ENCODE measurements at regions not wholly inside any gene's neighbourhood (a gene's known extent, or its start where the extent isn't known, plus 50 kb on each side); places are given as distances from the start of the nearest gene placed in this dataset.

- FAIRE-seq = no peak
- WGBS (ENCODE audit: missing lambda C conversion rate) = 27% methylated on average over 1 of the region's 1 CpG
- TF ChIP-seq CBX8 (IDR thresholded peaks at IDR 0.05) (no peak), RAD21 (conservative IDR thresholded peaks at IDR 0.05 in 1 of 2, IDR thresholded peaks at IDR 0.05 in 1 of 2) (no peak), MYC (IDR thresholded peaks at IDR 0.05; ENCODE audit: borderline replicate concordance, low read length) (no peak), HES2 (IDR thresholded peaks at IDR 0.05) (no peak), SREBF2 (IDR thresholded peaks at IDR 0.05) (no peak), CEBPB (IDR thresholded peaks at IDR 0.05) (no peak), SMC3 (IDR thresholded peaks at IDR 0.05) (no peak), POLR2AphosphoS2 (conservative IDR thresholded peaks at IDR 0.05; ENCODE audit: low read length) (no peak), ZFP36 (IDR thresholded peaks at IDR 0.05; ENCODE audit: borderline replicate concordance, partially characterized antibody) (no peak), KDM1A (IDR thresholded peaks at IDR 0.05; ENCODE audit: low read depth) (no peak), FOSB (CRISPR knock-in tag; IDR thresholded peaks at IDR 0.05) (no peak), NPAS2 (CRISPR knock-in tag; IDR thresholded peaks at IDR 0.05; ENCODE audit: borderline replicate concordance) (no peak), RCOR1 (IDR thresholded peaks at IDR 0.05; ENCODE audit: low read depth, low read length) (no peak)
- TF ChIP-seq, protein P1, sequence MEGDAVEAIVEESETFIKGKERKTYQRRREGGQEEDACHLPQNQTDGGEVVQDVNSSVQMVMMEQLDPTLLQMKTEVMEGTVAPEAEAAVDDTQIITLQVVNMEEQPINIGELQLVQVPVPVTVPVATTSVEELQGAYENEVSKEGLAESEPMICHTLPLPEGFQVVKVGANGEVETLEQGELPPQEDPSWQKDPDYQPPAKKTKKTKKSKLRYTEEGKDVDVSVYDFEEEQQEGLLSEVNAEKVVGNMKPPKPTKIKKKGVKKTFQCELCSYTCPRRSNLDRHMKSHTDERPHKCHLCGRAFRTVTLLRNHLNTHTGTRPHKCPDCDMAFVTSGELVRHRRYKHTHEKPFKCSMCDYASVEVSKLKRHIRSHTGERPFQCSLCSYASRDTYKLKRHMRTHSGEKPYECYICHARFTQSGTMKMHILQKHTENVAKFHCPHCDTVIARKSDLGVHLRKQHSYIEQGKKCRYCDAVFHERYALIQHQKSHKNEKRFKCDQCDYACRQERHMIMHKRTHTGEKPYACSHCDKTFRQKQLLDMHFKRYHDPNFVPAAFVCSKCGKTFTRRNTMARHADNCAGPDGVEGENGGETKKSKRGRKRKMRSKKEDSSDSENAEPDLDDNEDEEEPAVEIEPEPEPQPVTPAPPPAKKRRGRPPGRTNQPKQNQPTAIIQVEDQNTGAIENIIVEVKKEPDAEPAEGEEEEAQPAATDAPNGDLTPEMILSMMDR (IDR thresholded peaks at IDR 0.05) = no peak
- TF ChIP-seq, protein P2, sequence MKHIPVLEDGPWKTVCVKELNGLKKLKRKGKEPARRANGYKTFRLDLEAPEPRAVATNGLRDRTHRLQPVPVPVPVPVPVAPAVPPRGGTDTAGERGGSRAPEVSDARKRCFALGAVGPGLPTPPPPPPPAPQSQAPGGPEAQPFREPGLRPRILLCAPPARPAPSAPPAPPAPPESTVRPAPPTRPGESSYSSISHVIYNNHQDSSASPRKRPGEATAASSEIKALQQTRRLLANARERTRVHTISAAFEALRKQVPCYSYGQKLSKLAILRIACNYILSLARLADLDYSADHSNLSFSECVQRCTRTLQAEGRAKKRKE (CRISPR knock-in tag; IDR thresholded peaks at IDR 0.05; ENCODE audit: low read depth) = no peak
- Histone ChIP-seq H3K4me1 (no peaks in the 10 kb centered on the region), H3K4me3 (no peak overlapping the region), H3K27ac (no peak overlapping the region), H3K4me2 (no peak overlapping the region), H3K9me3 (no peaks in the 10 kb centered on the region)
- ChIA-PET POLR2A (no interaction called here), CTCF (no interaction called here)
- DNase-seq (ENCODE audit: low read depth in 1 of 2, low spot score in 1 of 2) = no peak
- no peak for ATAC-seq
These were observed 760.7 kb upstream of the SLITRK6 start for GRCh38 chr13:86559901-86560300.

DNA sequence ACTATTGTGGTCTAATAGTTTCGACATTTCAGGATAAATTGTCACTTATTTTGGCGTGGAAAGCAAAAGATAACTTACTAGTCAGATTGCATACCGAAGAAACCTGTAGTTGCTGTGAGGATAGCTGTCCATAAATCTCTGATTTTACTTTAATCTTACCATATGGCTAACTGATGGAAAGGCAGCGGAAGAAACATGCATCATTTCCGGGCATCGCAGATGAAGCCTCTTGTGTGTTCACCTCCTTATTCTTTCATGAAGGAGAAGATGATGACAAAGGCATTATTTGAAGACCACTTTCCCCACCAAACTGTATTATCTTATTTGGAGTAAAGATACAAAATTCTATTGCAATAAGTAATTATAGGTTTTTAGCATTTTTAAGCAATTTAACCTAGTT lies 763.6 kb upstream of the SLITRK6 start:
- Histone ChIP-seq H3K9me3 (no peaks in the 10 kb centered on the region), H3K27ac (no peak overlapping the region), H3K4me2 (no peak overlapping the region), H3K4me1 (no peaks in the 10 kb centered on the region), H3K4me3 (no peak overlapping the region)
- no peak for FAIRE-seq
- ATAC-seq = no peak
- DNase-seq (ENCODE audit: low read depth in 1 of 2, low spot score in 1 of 2) = no peak
- WGBS (ENCODE audit: missing lambda C conversion rate) = 69% methylated on average over 6 of the region's 6 CpGs
- ChIA-PET CTCF (interaction anchor here (0.6 kb wide), 1 partner anchor 570 kb away, joined by 3 read pairs; no protein-coding TSS in a partner anchor), POLR2A (no interaction called here)
- TF ChIP-seq, protein P3, sequence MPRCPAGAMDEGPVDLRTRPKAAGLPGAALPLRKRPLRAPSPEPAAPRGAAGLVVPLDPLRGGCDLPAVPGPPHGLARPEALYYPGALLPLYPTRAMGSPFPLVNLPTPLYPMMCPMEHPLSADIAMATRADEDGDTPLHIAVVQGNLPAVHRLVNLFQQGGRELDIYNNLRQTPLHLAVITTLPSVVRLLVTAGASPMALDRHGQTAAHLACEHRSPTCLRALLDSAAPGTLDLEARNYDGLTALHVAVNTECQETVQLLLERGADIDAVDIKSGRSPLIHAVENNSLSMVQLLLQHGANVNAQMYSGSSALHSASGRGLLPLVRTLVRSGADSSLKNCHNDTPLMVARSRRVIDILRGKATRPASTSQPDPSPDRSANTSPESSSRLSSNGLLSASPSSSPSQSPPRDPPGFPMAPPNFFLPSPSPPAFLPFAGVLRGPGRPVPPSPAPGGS (IDR thresholded peaks at IDR 0.05) = no peak
- TF ChIP-seq ESRRA (IDR thresholded peaks at IDR 0.05; ENCODE audit: borderline replicate concordance, low read length) = no peak
- no peak for TF ChIP-seq POLR2AphosphoS2 (conservative IDR thresholded peaks at IDR 0.05; ENCODE audit: low read length)
- TF ChIP-seq, protein P4, sequence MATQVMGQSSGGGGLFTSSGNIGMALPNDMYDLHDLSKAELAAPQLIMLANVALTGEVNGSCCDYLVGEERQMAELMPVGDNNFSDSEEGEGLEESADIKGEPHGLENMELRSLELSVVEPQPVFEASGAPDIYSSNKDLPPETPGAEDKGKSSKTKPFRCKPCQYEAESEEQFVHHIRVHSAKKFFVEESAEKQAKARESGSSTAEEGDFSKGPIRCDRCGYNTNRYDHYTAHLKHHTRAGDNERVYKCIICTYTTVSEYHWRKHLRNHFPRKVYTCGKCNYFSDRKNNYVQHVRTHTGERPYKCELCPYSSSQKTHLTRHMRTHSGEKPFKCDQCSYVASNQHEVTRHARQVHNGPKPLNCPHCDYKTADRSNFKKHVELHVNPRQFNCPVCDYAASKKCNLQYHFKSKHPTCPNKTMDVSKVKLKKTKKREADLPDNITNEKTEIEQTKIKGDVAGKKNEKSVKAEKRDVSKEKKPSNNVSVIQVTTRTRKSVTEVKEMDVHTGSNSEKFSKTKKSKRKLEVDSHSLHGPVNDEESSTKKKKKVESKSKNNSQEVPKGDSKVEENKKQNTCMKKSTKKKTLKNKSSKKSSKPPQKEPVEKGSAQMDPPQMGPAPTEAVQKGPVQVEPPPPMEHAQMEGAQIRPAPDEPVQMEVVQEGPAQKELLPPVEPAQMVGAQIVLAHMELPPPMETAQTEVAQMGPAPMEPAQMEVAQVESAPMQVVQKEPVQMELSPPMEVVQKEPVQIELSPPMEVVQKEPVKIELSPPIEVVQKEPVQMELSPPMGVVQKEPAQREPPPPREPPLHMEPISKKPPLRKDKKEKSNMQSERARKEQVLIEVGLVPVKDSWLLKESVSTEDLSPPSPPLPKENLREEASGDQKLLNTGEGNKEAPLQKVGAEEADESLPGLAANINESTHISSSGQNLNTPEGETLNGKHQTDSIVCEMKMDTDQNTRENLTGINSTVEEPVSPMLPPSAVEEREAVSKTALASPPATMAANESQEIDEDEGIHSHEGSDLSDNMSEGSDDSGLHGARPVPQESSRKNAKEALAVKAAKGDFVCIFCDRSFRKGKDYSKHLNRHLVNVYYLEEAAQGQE (IDR thresholded peaks at IDR 0.05) = no peak
- TF ChIP-seq GATA3 (IDR thresholded peaks at IDR 0.05; ENCODE audit: borderline replicate concordance) = no peak
- TF ChIP-seq, protein P1 (IDR thresholded peaks at IDR 0.05) = no peak
- no peak for TF ChIP-seq MAZ (IDR thresholded peaks at IDR 0.05; ENCODE audit: borderline replicate concordance, low read depth, low read length)
- no peak for TF ChIP-seq CHD2 (IDR thresholded peaks at IDR 0.05; ENCODE audit: low read length, partially characterized antibody)
- no peak for TF ChIP-seq HOXB13 (CRISPR knock-in tag; IDR thresholded peaks at IDR 0.05; ENCODE audit: low read depth)
- TF ChIP-seq, protein P2 (CRISPR knock-in tag; IDR thresholded peaks at IDR 0.05; ENCODE audit: low read depth) = no peak
- TF ChIP-seq NPAS2 (CRISPR knock-in tag; IDR thresholded peaks at IDR 0.05; ENCODE audit: borderline replicate concordance) = no peak
- no peak for TF ChIP-seq PBX3 (IDR thresholded peaks at IDR 0.05)
- TF ChIP-seq TFCP2L1 (CRISPR knock-in tag; IDR thresholded peaks at IDR 0.05) = no peak
- no peak for TF ChIP-seq TP53 (CRISPR knock-in tag; IDR thresholded peaks at IDR 0.05)
